ENCODE measurements at regions not wholly inside any gene's neighbourhood (a gene's known extent, or its start where the extent isn't known, plus 50 kb on each side); places are given as distances from the start of the nearest gene placed in this dataset.

GRCh38 chr20:52736507-52736906 lies 235.7 kb upstream of the TSHZ2 start:
- TF ChIP-seq CTCF (IDR thresholded peaks at IDR 0.05 in 8 of 11, conservative IDR thresholded peaks at IDR 0.05 in 3 of 11), result no peak
- no peak for TF ChIP-seq POLR2AphosphoS5 (IDR thresholded peaks at IDR 0.05)
- TF ChIP-seq POLR2A (IDR thresholded peaks at IDR 0.05), result no peak

Measured in spleen (tissue), 7 donors.